K562 (cell line): ENCODE measurements at regions not wholly inside any gene's neighbourhood (a gene's known extent, or its start where the extent isn't known, plus 50 kb on each side); places are given as distances from the start of the nearest gene placed in this dataset.
"Not testable (repeated sequence)": the region's sequence is repeated elsewhere in the genome, so short reads cannot be mapped to it uniquely, and the experiment has no call there.

ENCODE experiments used
- ATAC-seq: fragments of 200-7000 bp; cut with Tn5 transposase; 3 replicates; pipeline ENCODE4 v1.9.1; 2020; ENCODE audit warnings: moderate library complexity
- BruUV-seq: library from RNA; stranded (reverse); fragments of 400-500 nt; replicated peaks from 2 replicates; lab custom pipeline; 2021; lab: Mats Ljungman, UMichigan
- CTCF ChIA-PET: fragments of 300-600 bp; formaldehyde crosslinking; extraction: SDS; loops from one replicate; lab custom pipeline; 2021; ENCODE audit warnings: low intra/inter-chr PET ratio; lab: Yijun Ruan, JAX
- POLR2A ChIA-PET: fragments of 300-600, 350-650 bp; sonication (Branson Sonifier 250); formaldehyde crosslinking; extraction: SDS; loops from one replicate; lab custom pipeline; 2021; ENCODE audit warnings: antibody characterized with exemption, inconsistent platforms; lab: Yijun Ruan, JAX
- DNase-seq, 4 experiments: peaks; one replicate each; pipeline versions ENCODE4 v3.0.0 to v3.0.0-alpha.2; 2011 to 2018; ENCODE audit warnings: low spot score in 3 of 4, mixed read lengths in 3 of 4; ENCODE audit errors: extremely low read depth in 1 of 4
- FAIRE-seq: peaks from 2 replicates; lab custom pipeline; 2011; peaks lifted over from hg19 to GRCh38; lab: Jason Lieb, UNC
- H2AFZ ChIP-seq: 2 replicates; pipeline ENCODE4 v1.6.0; 2011; ENCODE audit warnings: low read depth, low read length, control low read depth, inconsistent platforms
- H3K27ac ChIP-seq: fragments of 200-600 bp; 3 replicates; pipeline ENCODE4 v1.8.0; 2011; ENCODE audit warnings: low read depth, mild to moderate bottlenecking, control low read depth, inconsistent platforms, low read length, moderate library complexity, mixed read lengths; ENCODE audit errors: extremely low read depth
- H3K27me3 ChIP-seq, 2 experiments: fragments of 300-600 bp in 1 of 2; 2 replicates in 1 of 2; 3 replicates in 1 of 2; pipeline versions ENCODE4 v1.6.0 to v1.8.0; 2011; ENCODE audit warnings: inconsistent platforms in 2 of 2, low read length in 2 of 2, mild to moderate bottlenecking in 1 of 2, mixed read lengths in 1 of 2, moderate library complexity in 1 of 2; ENCODE audit not compliant: control insufficient read depth in 2 of 2, insufficient read depth in 2 of 2
- H3K36me3 ChIP-seq: fragments of 300-600 bp; 3 replicates; pipeline ENCODE4 v1.8.0; 2011; ENCODE audit warnings: mild to moderate bottlenecking, low read length, inconsistent platforms; ENCODE audit not compliant: control insufficient read depth, insufficient read depth
- H3K4me1 ChIP-seq, 2 experiments: fragments of 200-600 bp in 1 of 2; replicated peaks in 1 of 2; 2 replicates in 1 of 2; 3 replicates in 1 of 2; pipeline versions ENCODE4 v1.5.1 to v1.8.0; 2011; ENCODE audit warnings: inconsistent platforms in 2 of 2, low read length in 2 of 2, mild to moderate bottlenecking in 1 of 2, mixed read lengths in 1 of 2, moderate library complexity in 1 of 2; ENCODE audit not compliant: control insufficient read depth in 2 of 2, insufficient read depth in 2 of 2
- H3K4me2 ChIP-seq: 2 replicates; pipeline ENCODE4 v1.6.1; 2011; ENCODE audit warnings: low read length, control low read depth, inconsistent platforms, mixed read lengths; ENCODE audit not compliant: insufficient read depth
- H3K4me3 ChIP-seq: fragments of 200-600 bp; sonication (generic), shearing (Covaris generic); 2 replicates; pipeline ENCODE4 v1.5.1; 2016; ENCODE audit warnings: control low read depth, inconsistent platforms
- H3K79me2 ChIP-seq: fragments of 200-600 bp; 3 replicates; pipeline ENCODE4 v1.8.0; 2011; ENCODE audit warnings: low read length, inconsistent platforms; ENCODE audit not compliant: control insufficient read depth, insufficient read depth
- H3K9ac ChIP-seq, 2 experiments: 2 replicates each; pipeline versions ENCODE4 v1.6.0 to v1.6.1; 2011; ENCODE audit warnings: low read depth in 2 of 2, low read length in 2 of 2, control low read depth in 1 of 2, inconsistent platforms in 1 of 2, mild to moderate bottlenecking in 1 of 2, mixed read lengths in 1 of 2; ENCODE audit not compliant: insufficient read depth in 1 of 2
- H3K9me1 ChIP-seq: one replicate; pipeline ENCODE4 v1.6.0; 2011; ENCODE audit warnings: inconsistent platforms, mild to moderate bottlenecking, low read length, moderate library complexity; ENCODE audit not compliant: control insufficient read depth, insufficient read depth
- H3K9me3 ChIP-seq: replicated peaks from 2 replicates; pipeline ENCODE4 v1.5.1; 2011; ENCODE audit warnings: low read depth, low read length, inconsistent platforms; ENCODE audit not compliant: control insufficient read depth, insufficient read depth
- H4K20me1 ChIP-seq: replicated peaks from 2 replicates; pipeline ENCODE4 v1.6.1; 2011; ENCODE audit warnings: low read length, inconsistent platforms, mixed read lengths; ENCODE audit not compliant: control insufficient read depth, insufficient read depth
- CBX2 ChIP-seq: fragments of 200-600 bp; sonication (generic); IDR thresholded peaks from one replicate; pipeline ENCODE4 v1.6.1; 2012; ENCODE audit warnings: mild to moderate bottlenecking, low read length, inconsistent platforms; ENCODE audit not compliant: insufficient read depth, poor library complexity, severe bottlenecking
- ETS2 ChIP-seq: IDR thresholded peaks from 2 replicates; pipeline ENCODE4 v1.6.1; 2016; ENCODE audit warnings: borderline replicate concordance, missing genetic modification characterization, mild to moderate bottlenecking, moderate library complexity, missing compliant biosample characterization; ENCODE audit not compliant: poor library complexity, severe bottlenecking
- FOXA3 ChIP-seq, 2 experiments: fragments of 450-650 bp in 1 of 2; sonication (generic) in 1 of 2; formaldehyde crosslinking; IDR thresholded peaks in 1 of 2; conservative IDR thresholded peaks in 1 of 2; 2 replicates each; pipeline versions ENCODE4 v1.4.0 to v1.8.0; 2020 to 2022; ENCODE audit warnings: mild to moderate bottlenecking in 2 of 2, missing genetic modification reagents in 1 of 2
- KDM1A ChIP-seq, 2 experiments: fragments of 450-650 bp; IDR thresholded peaks; 2 replicates each; pipeline ENCODE4 v1.6.1; 2016; ENCODE audit warnings: mild to moderate bottlenecking in 2 of 2
- LEF1 ChIP-seq: fragments of 450-650 bp; IDR thresholded peaks from 2 replicates; pipeline ENCODE4 v1.6.1; 2016; ENCODE audit warnings: mild to moderate bottlenecking
- PHB2 ChIP-seq: fragments of 450-650 bp; IDR thresholded peaks from 2 replicates; pipeline ENCODE4 v1.6.1; 2017; ENCODE audit warnings: low read depth
- WGBS: fragments of 100-300 bp; shearing (Covaris generic); methylation state at CpG from one replicate; pipeline ENCODE4 v1.1.6; 2016; ENCODE audit warnings: low coverage, mixed read lengths; ENCODE audit not compliant: insufficient coverage; ENCODE audit errors: missing lambda C conversion rate; 5-methylcytosine and 5-hydroxymethylcytosine counted together
- in situ Hi-C: fragments of 300-500 bp; cut with MboI; formaldehyde crosslinking; loops from 4 replicates; pipeline ENCODE4 v1.15.0; 2018; ENCODE audit warnings: inconsistent platforms, mixed read lengths
- intact Hi-C: fragments of 100-400 bp; cut with micrococcal nuclease; formaldehyde crosslinking; loops from 2 replicates; pipeline ENCODE4 v1.14.2; 2022

DNA sequence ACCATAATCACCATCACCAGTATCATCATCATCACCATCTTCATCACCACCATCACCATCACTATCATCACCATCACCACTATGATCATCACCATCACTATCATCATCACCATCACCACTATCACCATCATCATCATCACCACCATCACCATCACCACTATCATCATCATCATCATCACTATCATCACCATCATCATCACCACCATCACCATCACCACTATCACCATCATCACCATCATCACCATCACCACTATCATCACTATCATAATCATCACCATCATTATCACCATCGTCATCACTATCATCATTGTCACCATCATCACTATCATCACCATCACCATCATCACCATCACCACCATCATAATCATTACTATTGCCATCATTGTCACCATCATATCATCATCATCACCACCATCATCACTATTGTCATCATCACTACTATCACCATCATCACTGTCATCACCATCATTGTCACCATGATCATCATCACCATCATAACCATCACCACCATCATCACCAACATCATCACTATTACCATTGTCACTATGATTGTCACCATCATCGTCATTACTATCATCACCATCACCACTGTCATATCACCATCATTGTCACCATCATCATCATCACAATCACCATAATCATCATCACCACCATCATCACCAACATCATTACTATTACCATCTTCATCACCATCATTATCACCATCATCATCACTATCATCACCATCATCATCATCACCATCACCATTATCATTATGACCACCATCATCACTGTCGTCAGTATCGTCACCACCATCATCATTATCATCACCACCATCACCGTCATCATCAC lies 154.7 kb downstream of the ACTR3B start (continued):
- TF ChIP-seq ETS2 (tag) (no peak), KDM1A (IDR thresholded peaks at IDR 0.05) (peak in 1 of 2 experiments; percentile 36; a peak in 3 of 4 replicates), LEF1 (no peak), CBX2 (no peak)

- H3K4me2 ChIP-seq, H3K79me2 ChIP-seq, H4K20me1 ChIP-seq, H3K9me3 ChIP-seq, ATAC-seq, H3K4me3 ChIP-seq, BruUV-seq, intact Hi-C loops, POLR2A ChIA-PET, in situ Hi-C loops, H3K4me1 ChIP-seq, H3K27ac ChIP-seq, CTCF ChIA-PET, H3K36me3 ChIP-seq, H2AFZ ChIP-seq, DNase-seq, H3K9ac ChIP-seq, H3K9me1 ChIP-seq: not testable (repeated sequence)
- FAIRE-seq = peak; percentile 82
- H3K27me3 ChIP-seq = peaks cover 16 to 42% of the 10 kb centered on the region in 2 experiments
- 0 out of 4 replicates have a peak, but pooled peaks of 1 of the 2 experiments have one; percentile 2 for TF ChIP-seq FOXA3 (CRISPR knock-in tag; conservative IDR thresholded peaks at IDR 0.05 in 1 of 2, IDR thresholded peaks at IDR 0.05 in 1 of 2)
- TF ChIP-seq PHB2 = 0 out of 2 replicates have a peak, but pooled peaks have one; percentile 1
- 6% methylated on average over 1 of the region's 1 CpG for WGBS
Observed at GRCh38 chr7:152914845-152915102, 155.2 kb downstream of the ACTR3B start.
